ENCODE measurements at regions not wholly inside any gene's neighbourhood (a gene's known extent, or its start where the extent isn't known, plus 50 kb on each side); places are given as distances from the start of the nearest gene placed in this dataset.

DNA sequence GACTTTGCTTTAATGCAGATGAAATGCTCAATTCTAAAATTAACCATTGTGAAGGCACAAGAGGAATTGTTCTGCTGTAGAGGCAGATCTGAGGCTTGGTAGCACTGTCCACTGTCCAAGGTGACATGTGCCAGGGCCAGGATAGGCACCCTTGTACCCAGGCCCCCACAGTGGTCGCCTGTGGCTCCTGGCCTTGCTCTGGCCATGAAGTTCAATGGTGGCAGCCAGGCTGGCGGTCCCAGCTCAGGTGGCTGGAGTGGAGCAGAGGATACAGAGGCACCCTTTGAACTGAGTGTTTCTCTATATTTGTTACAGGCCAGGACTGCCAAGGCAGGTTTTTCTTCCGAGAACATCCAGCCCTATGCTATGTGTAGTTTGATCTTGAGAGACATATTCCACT is 102.6 kb downstream of the PTGS2 start:
- ChIA-PET POLR2A (no interaction called here), CTCF (interaction anchor here (1.3 kb wide), 1 partner anchor 95 kb away, joined by 3 read pairs; no protein-coding TSS in a partner anchor)
- no TSS peak for BruUV-seq (replicated peaks)
- dilution Hi-C loops (cut with MboI; ENCODE audit: extremely low pct_ligation_motif_present, low sequenced_read_pairs) (no loop called here), intact Hi-C loops (cut with micrococcal nuclease) (no loop called here)
- Histone ChIP-seq H3K79me2 (ENCODE audit: control insufficient read depth, insufficient read depth, low read length) (no peaks in the 10 kb centered on the region), H3K4me3 (replicated peaks in 1 of 3; ENCODE audit: insufficient read depth in 1 of 3, low read depth in 1 of 3, low read length in 3 of 3) (no peak overlapping the region), H3K9me3 (replicated peaks; ENCODE audit: control insufficient read depth, insufficient read depth, low read length) (no peaks in the 10 kb centered on the region), H3K4me2 (ENCODE audit: insufficient read depth, low read length) (no peak overlapping the region), H3K9ac (replicated peaks; ENCODE audit: extremely low read depth, insufficient read depth, low read length) (no peak overlapping the region), H3K27me3 (ENCODE audit: control insufficient read depth in 2 of 2, insufficient read depth in 2 of 2, low read length in 2 of 2) (no peaks in the 10 kb centered on the region), H3K9me1 (replicated peaks; ENCODE audit: control insufficient read depth, extremely low read depth, insufficient read depth, low read length) (no peaks in the 10 kb centered on the region), H4K20me1 (replicated peaks; ENCODE audit: control insufficient read depth, extremely low read depth, insufficient read depth, low read length) (no peaks in the 10 kb centered on the region), H3K27ac (ENCODE audit: insufficient read depth, low read depth, low read length) (no peak overlapping the region), H3K4me1 (ENCODE audit: control insufficient read depth, extremely low read depth, insufficient read depth, low read length) (peaks cover 21% of the 10 kb centered on the region), H2AFZ (ENCODE audit: low read depth, low read length) (no peak overlapping the region), H3K36me3 (ENCODE audit: control insufficient read depth in 2 of 2, extremely low read depth in 1 of 2, insufficient read depth in 2 of 2, low read length in 2 of 2) (no peaks in the 10 kb centered on the region)
- DNase-seq (ENCODE audit: low read depth, low spot score) (no peak), FAIRE-seq (no peak)
- TF ChIP-seq, protein P1, sequence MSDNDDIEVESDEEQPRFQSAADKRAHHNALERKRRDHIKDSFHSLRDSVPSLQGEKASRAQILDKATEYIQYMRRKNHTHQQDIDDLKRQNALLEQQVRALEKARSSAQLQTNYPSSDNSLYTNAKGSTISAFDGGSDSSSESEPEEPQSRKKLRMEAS (IDR thresholded peaks at IDR 0.05; ENCODE audit: insufficient read depth, insufficient read length): no peak
- TF ChIP-seq, protein P2, sequence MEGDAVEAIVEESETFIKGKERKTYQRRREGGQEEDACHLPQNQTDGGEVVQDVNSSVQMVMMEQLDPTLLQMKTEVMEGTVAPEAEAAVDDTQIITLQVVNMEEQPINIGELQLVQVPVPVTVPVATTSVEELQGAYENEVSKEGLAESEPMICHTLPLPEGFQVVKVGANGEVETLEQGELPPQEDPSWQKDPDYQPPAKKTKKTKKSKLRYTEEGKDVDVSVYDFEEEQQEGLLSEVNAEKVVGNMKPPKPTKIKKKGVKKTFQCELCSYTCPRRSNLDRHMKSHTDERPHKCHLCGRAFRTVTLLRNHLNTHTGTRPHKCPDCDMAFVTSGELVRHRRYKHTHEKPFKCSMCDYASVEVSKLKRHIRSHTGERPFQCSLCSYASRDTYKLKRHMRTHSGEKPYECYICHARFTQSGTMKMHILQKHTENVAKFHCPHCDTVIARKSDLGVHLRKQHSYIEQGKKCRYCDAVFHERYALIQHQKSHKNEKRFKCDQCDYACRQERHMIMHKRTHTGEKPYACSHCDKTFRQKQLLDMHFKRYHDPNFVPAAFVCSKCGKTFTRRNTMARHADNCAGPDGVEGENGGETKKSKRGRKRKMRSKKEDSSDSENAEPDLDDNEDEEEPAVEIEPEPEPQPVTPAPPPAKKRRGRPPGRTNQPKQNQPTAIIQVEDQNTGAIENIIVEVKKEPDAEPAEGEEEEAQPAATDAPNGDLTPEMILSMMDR (IDR thresholded peaks at IDR 0.05; ENCODE audit: extremely low read depth in 1 of 2, insufficient read depth in 1 of 2, low read depth in 1 of 2, low read length in 2 of 2): no peak
- TF ChIP-seq MYC (IDR thresholded peaks at IDR 0.05; ENCODE audit: low read depth, low read length): no peak

GRCh38 chr1:186577216-186577615 is 103.0 kb downstream of the PTGS2 start:
- intact Hi-C loops (cut with micrococcal nuclease) (no loop called here), dilution Hi-C loops (cut with MboI; ENCODE audit: extremely low pct_ligation_motif_present, low sequenced_read_pairs) (no loop called here)
- Histone ChIP-seq H3K4me3 (replicated peaks in 1 of 3; ENCODE audit: insufficient read depth in 1 of 3, low read depth in 1 of 3, low read length in 3 of 3) (no peak overlapping the region), H4K20me1 (replicated peaks; ENCODE audit: control insufficient read depth, extremely low read depth, insufficient read depth, low read length) (no peaks in the 10 kb centered on the region), H3K27me3 (ENCODE audit: control insufficient read depth in 2 of 2, insufficient read depth in 2 of 2, low read length in 2 of 2) (no peaks in the 10 kb centered on the region), H3K9me3 (replicated peaks; ENCODE audit: control insufficient read depth, insufficient read depth, low read length) (no peaks in the 10 kb centered on the region), H3K4me2 (ENCODE audit: insufficient read depth, low read length) (no peak overlapping the region), H3K27ac (ENCODE audit: insufficient read depth, low read depth, low read length) (no peak overlapping the region), H3K36me3 (ENCODE audit: control insufficient read depth in 2 of 2, extremely low read depth in 1 of 2, insufficient read depth in 2 of 2, low read length in 2 of 2) (no peaks in the 10 kb centered on the region), H3K79me2 (ENCODE audit: control insufficient read depth, insufficient read depth, low read length) (no peaks in the 10 kb centered on the region), H3K9me1 (replicated peaks; ENCODE audit: control insufficient read depth, extremely low read depth, insufficient read depth, low read length) (no peaks in the 10 kb centered on the region), H3K4me1 (ENCODE audit: control insufficient read depth, extremely low read depth, insufficient read depth, low read length) (peaks cover 21% of the 10 kb centered on the region), H2AFZ (ENCODE audit: low read depth, low read length) (no peak overlapping the region), H3K9ac (replicated peaks; ENCODE audit: extremely low read depth, insufficient read depth, low read length) (no peak overlapping the region)
- TF ChIP-seq EZH2 (IDR thresholded peaks at IDR 0.05; ENCODE audit: borderline replicate concordance, low read depth, low read length, severe bottlenecking): no peak
- TF ChIP-seq JUN (IDR thresholded peaks at IDR 0.05; ENCODE audit: borderline replicate concordance, insufficient read depth, insufficient read length, low read depth): no peak
- TF ChIP-seq GATA2 (IDR thresholded peaks at IDR 0.05; ENCODE audit: insufficient read depth, insufficient read length, low read depth, low read length): no peak
- no peak for TF ChIP-seq POLR2A (IDR thresholded peaks at IDR 0.05; ENCODE audit: low read depth, low read length)
- TF ChIP-seq POLR2AphosphoS5 (IDR thresholded peaks at IDR 0.05; ENCODE audit: insufficient read depth, low read depth, low read length): no peak
- TF ChIP-seq FOS (IDR thresholded peaks at IDR 0.05; ENCODE audit: borderline replicate concordance, insufficient read depth, low read length): no peak
- TF ChIP-seq, protein P1 (IDR thresholded peaks at IDR 0.05; ENCODE audit: insufficient read depth, insufficient read length): no peak
- no peak for FAIRE-seq
- POLR2A ChIA-PET: no interaction called here
- no peak for DNase-seq (ENCODE audit: low read depth, low spot score)
- no TSS peak for BruUV-seq (replicated peaks)
- CTCF ChIA-PET: interaction anchor here (0.9 to 1.3 kb wide), 2 partner anchors 95 to 227 kb away, joined by 3 read pairs; no protein-coding TSS in a partner anchor
